Trophoblast cell (in vitro differentiated cells and primary cell): ENCODE measurements at regions not wholly inside any gene's neighbourhood (a gene's known extent, or its start where the extent isn't known, plus 50 kb on each side); places are given as distances from the start of the nearest gene placed in this dataset.
A peak's percentile ranks its signal among the peaks of the same experiment; 100 is the strongest.
"Not testable (repeated sequence)": the region's sequence is repeated elsewhere in the genome, so short reads cannot be mapped to it uniquely, and the experiment has no call there.

Experiments
- DNase-seq, 2 donors: peaks; one replicate each; pipeline ENCODE4 v3.0.0-alpha.2; 2016
- H2AFZ ChIP-seq: 2 replicates; pipeline ENCODE4 v1.6.1; 2013; ENCODE audit warnings: low read length, moderate library complexity, mild to moderate bottlenecking; ENCODE audit not compliant: insufficient read depth, poor library complexity
- H2AK5ac ChIP-seq: 2 replicates; pipeline ENCODE4 v1.6.1; 2013; ENCODE audit warnings: mild to moderate bottlenecking, low read length
- H2BK120ac ChIP-seq: 2 replicates; pipeline ENCODE4 v1.6.1; 2013; ENCODE audit warnings: low read length, mild to moderate bottlenecking, moderate library complexity; ENCODE audit not compliant: insufficient read depth, poor library complexity
- H2BK12ac ChIP-seq: 2 replicates; pipeline ENCODE4 v1.6.1; 2013; ENCODE audit warnings: mild to moderate bottlenecking, low read length, moderate library complexity
- H2BK5ac ChIP-seq: 2 replicates; pipeline ENCODE4 v1.6.1; 2013; ENCODE audit warnings: low read length, low read depth, moderate library complexity, mild to moderate bottlenecking; ENCODE audit not compliant: poor library complexity
- H3K14ac ChIP-seq: 2 replicates; pipeline ENCODE4 v1.6.1; 2013; ENCODE audit warnings: mild to moderate bottlenecking, low read length
- H3K18ac ChIP-seq: 2 replicates; pipeline ENCODE4 v1.6.1; 2013; ENCODE audit warnings: mild to moderate bottlenecking, low read length
- H3K23ac ChIP-seq: 2 replicates; pipeline ENCODE4 v1.6.1; 2013; ENCODE audit warnings: low read length
- H3K27ac ChIP-seq: 2 replicates; pipeline ENCODE4 v1.5.1; 2013; ENCODE audit warnings: low read depth, mild to moderate bottlenecking, inconsistent platforms, low read length, moderate library complexity
- H3K27me3 ChIP-seq: 2 replicates; pipeline ENCODE4 v1.6.1; 2013; ENCODE audit warnings: inconsistent platforms, mild to moderate bottlenecking, low read length, moderate library complexity; ENCODE audit not compliant: insufficient read depth
- H3K36me3 ChIP-seq, 2 experiments: 1 replicate in 1 of 2; 2 replicates in 1 of 2; pipeline ENCODE4 v1.6.1; 2013; ENCODE audit warnings: low read length in 2 of 2, mild to moderate bottlenecking in 2 of 2, moderate library complexity in 1 of 2; ENCODE audit not compliant: insufficient read depth in 2 of 2, control insufficient read depth in 1 of 2
- H3K4ac ChIP-seq: 2 replicates; pipeline ENCODE4 v1.6.1; 2013; ENCODE audit warnings: low read depth, mild to moderate bottlenecking, low read length, moderate library complexity
- H3K4me1 ChIP-seq, 2 experiments: 1 replicate in 1 of 2; 2 replicates in 1 of 2; pipeline ENCODE4 v1.6.1; 2013; ENCODE audit warnings: low read length in 2 of 2, mild to moderate bottlenecking in 2 of 2, moderate library complexity in 1 of 2; ENCODE audit not compliant: insufficient read depth in 2 of 2, control insufficient read depth in 1 of 2
- H3K4me2 ChIP-seq: 2 replicates; pipeline ENCODE4 v1.6.1; 2013; ENCODE audit warnings: inconsistent platforms, mild to moderate bottlenecking, low read length, moderate library complexity
- H3K4me3 ChIP-seq: 2 replicates; pipeline ENCODE4 v1.5.1; 2013; ENCODE audit warnings: mild to moderate bottlenecking, low read depth, low read length, inconsistent platforms
- H3K79me1 ChIP-seq: one replicate; pipeline ENCODE4 v1.6.1; 2013; ENCODE audit warnings: low read length
- H3K79me2 ChIP-seq: 2 replicates; pipeline ENCODE4 v1.6.1; 2013; ENCODE audit warnings: low read length, mild to moderate bottlenecking; ENCODE audit not compliant: control insufficient read depth, insufficient read depth, poor library complexity
- H3K9ac ChIP-seq: 2 replicates; pipeline ENCODE4 v1.6.1; 2013; ENCODE audit warnings: mild to moderate bottlenecking, low read length
- H3K9me3 ChIP-seq: 2 replicates; pipeline ENCODE4 v1.6.1; 2013; ENCODE audit warnings: low read depth, mild to moderate bottlenecking, control low read depth, inconsistent platforms, low read length; ENCODE audit not compliant: insufficient read depth
- H4K12ac ChIP-seq: 2 replicates; pipeline ENCODE4 v1.6.1; 2013; ENCODE audit warnings: low read depth, mild to moderate bottlenecking, low read length, moderate library complexity
- H4K8ac ChIP-seq: 2 replicates; pipeline ENCODE4 v1.6.1; 2013; ENCODE audit warnings: low read depth, mild to moderate bottlenecking, low read length, moderate library complexity
- H4K91ac ChIP-seq: one replicate; pipeline ENCODE4 v1.6.1; 2013; ENCODE audit warnings: low read depth, mild to moderate bottlenecking, low read length, moderate library complexity
- WGBS: extraction: QIAGEN DNeasy Blood & Tissue Kit; methylation state at CpG from one replicate; pipeline ENCODE4 v1.1.7; 2013; ENCODE audit warnings: missing lambda C conversion rate; ENCODE audit not compliant: insufficient read length, insufficient coverage; ENCODE audit errors: extremely low coverage; 5-methylcytosine and 5-hydroxymethylcytosine counted together

DNA sequence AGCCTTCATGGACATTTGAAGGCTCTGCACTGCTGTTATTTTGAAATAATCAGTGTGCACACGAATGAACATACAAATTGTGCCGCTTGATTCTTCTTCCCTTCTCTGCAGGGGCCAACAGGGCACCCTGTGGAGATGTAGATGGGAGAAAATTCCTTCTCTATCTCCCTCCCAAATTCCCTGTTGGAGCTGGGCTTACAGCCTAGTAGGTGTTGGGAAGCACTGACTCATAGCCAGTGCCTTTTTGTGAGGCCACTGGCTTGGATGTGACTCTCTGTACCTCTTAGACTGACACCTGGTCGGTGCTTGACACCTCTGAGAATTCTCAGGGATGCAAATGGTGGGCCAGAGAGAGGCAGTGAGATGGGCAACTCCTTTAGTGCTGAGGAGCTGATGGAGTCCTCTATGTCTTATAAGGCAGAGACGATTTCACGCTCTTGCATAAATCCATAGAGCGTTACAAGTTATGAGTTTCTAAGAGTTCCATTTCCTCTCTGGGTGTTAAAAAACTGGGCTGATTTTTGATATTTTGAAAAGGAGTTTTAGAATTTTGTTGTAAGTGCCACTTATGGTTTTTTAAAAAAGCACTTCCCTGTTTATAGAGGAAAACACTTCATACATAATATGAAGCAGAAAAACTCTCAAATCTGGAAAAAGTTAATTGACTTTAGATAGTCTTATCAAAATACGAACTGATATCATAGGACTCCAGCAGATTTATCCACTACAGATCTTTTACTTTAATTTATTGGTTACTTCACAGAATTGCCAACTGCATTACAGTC is 89.8 kb upstream of the MAP3K7 start:
- no peak overlapping the region for H4K12ac ChIP-seq

GRCh38 chr6:90675107-90675506 is 88.2 kb upstream of the MAP3K7 start:
- not testable (repeated sequence) for H3K9ac ChIP-seq

More for the DNA sequence above, 89.8 kb upstream of the MAP3K7 start:
- Histone ChIP-seq H2BK120ac (no peak overlapping the region), H2BK12ac (no peak overlapping the region), H3K4me2 (no peak overlapping the region), H3K23ac (no peak overlapping the region), H3K4me3 (no peak overlapping the region), H3K27me3 (no peaks in the 10 kb centered on the region), H3K14ac (no peak overlapping the region), H2BK5ac (no peak overlapping the region), H3K9me3 (no peaks in the 10 kb centered on the region), H3K4ac (no peak overlapping the region), H3K36me3 (no peaks in the 10 kb centered on the region), H4K8ac (no peak overlapping the region), H3K79me2 (no peaks in the 10 kb centered on the region), H3K18ac (no peak overlapping the region), H3K9ac (peak overlapping the region; percentile 65), H4K91ac (no peak overlapping the region), H2AK5ac (no peak overlapping the region), H3K27ac (no peak overlapping the region), H2AFZ (no peak overlapping the region), H3K79me1 (no peaks in the 10 kb centered on the region), H3K4me1 (no peaks in the 10 kb centered on the region)
- no peak for DNase-seq
- WGBS, result no CpG with 5 or more reads among the region's 7 CpGs

DNA sequence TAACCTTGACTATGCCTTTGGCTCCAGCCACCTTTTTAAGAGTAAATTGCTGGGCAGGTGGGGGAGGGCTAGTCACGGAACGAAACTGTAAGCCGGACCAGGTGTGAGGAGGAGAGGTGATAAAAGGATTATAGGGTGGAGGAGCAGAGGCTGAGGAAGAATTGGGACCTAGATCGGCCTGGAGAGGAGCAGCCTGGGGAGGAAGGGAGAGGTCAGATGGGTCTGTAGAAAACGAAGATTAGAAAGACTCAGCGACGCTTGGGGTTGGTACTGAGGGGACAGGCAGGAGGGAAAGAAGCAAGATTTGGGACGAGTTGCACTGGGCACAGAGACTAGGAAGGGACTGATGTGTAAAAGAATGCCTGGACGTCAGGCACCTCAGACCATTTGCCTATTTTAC is 87.2 kb upstream of the MAP3K7 start:
- H3K4me1 ChIP-seq, H2AK5ac ChIP-seq, H3K36me3 ChIP-seq, H3K4ac ChIP-seq, H3K14ac ChIP-seq, H3K79me2 ChIP-seq, H4K91ac ChIP-seq, H3K4me2 ChIP-seq, H2BK5ac ChIP-seq, H2AFZ ChIP-seq, H4K8ac ChIP-seq, H3K23ac ChIP-seq, H2BK12ac ChIP-seq, H4K12ac ChIP-seq, H3K79me1 ChIP-seq, H3K4me3 ChIP-seq, H3K9me3 ChIP-seq, DNase-seq, H3K18ac ChIP-seq, H2BK120ac ChIP-seq, H3K27me3 ChIP-seq, H3K27ac ChIP-seq, H3K9ac ChIP-seq: not testable (repeated sequence)
- no CpG with 5 or more reads among the region's 9 CpGs for WGBS

More at GRCh38 chr6:90675107-90675506, 88.2 kb upstream of the MAP3K7 start:
- not testable (repeated sequence) for H3K9me3 ChIP-seq, DNase-seq, H4K8ac ChIP-seq, H3K4me2 ChIP-seq, H3K4me1 ChIP-seq, H3K4me3 ChIP-seq, H4K91ac ChIP-seq, H3K4ac ChIP-seq, H2BK12ac ChIP-seq, H3K18ac ChIP-seq, H2BK5ac ChIP-seq, H3K79me2 ChIP-seq, H3K27ac ChIP-seq, H4K12ac ChIP-seq, H3K14ac ChIP-seq, H3K79me1 ChIP-seq, H2AK5ac ChIP-seq, H3K36me3 ChIP-seq, H3K27me3 ChIP-seq, H2AFZ ChIP-seq, H3K23ac ChIP-seq, H2BK120ac ChIP-seq
- no CpG with 5 or more reads among the region's 8 CpGs for WGBS

DNA sequence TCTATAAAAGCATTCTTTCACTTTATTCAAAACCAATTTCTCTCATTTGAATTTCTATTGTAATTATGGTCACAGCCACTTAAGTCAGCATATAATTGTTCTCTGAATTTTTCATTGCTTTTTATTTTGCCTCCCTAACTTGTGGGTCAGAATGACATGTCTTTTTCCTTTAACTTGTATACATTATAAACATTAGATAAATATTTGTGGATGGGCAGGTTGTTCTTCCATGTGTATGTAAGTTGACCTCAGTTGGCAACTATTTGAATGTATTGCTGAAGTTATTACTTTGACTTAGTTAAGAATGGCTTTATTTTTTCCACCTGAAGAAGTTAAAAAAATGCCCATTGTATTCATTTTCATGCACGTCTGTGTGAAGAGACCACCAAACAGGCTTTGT is 83.0 kb upstream of the MAP3K7 start:
- Histone ChIP-seq H4K91ac (no peak overlapping the region), H3K9me3 (no peaks in the 10 kb centered on the region), H3K9ac (no peak overlapping the region), H2BK120ac (no peak overlapping the region), H2AFZ (no peak overlapping the region), H3K4me3 (no peak overlapping the region), H3K79me2 (no peaks in the 10 kb centered on the region), H2BK12ac (no peak overlapping the region), H2BK5ac (no peak overlapping the region), H3K23ac (no peak overlapping the region), H4K12ac (no peak overlapping the region), H3K4me1 (no peaks in the 10 kb centered on the region), H3K4me2 (no peak overlapping the region), H3K27me3 (no peaks in the 10 kb centered on the region), H3K4ac (no peak overlapping the region), H4K8ac (no peak overlapping the region), H3K14ac (no peak overlapping the region), H3K79me1 (no peaks in the 10 kb centered on the region), H3K27ac (no peak overlapping the region), H2AK5ac (no peak overlapping the region), H3K18ac (no peak overlapping the region), H3K36me3 (no peaks in the 10 kb centered on the region)
- no peak for DNase-seq
- no CpG with 5 or more reads among the region's 1 CpG for whole genome bisulfite sequencing
